ENCODE measurements at regions not wholly inside any gene's neighbourhood (a gene's known extent, or its start where the extent isn't known, plus 50 kb on each side); places are given as distances from the start of the nearest gene placed in this dataset.

- no peak overlapping the region for H3K27ac ChIP-seq
- TF ChIP-seq CTCF (conservative IDR thresholded peaks at IDR 0.05): no peak
Observed at GRCh38 chr20:6416371-6416770, 293.5 kb upstream of the FERMT1 start.

- no peak for TF ChIP-seq CTCF (conservative IDR thresholded peaks at IDR 0.05)
- H3K27ac ChIP-seq: no peak overlapping the region
Observed at GRCh38 chr20:6411651-6412050, 288.8 kb upstream of the FERMT1 start.

- no peak for TF ChIP-seq CTCF (conservative IDR thresholded peaks at IDR 0.05)
- H3K27ac ChIP-seq: no peak overlapping the region
Observed at GRCh38 chr20:6410721-6411120, 287.9 kb upstream of the FERMT1 start.

- H3K27ac ChIP-seq: no peak overlapping the region
- no peak for TF ChIP-seq CTCF (conservative IDR thresholded peaks at IDR 0.05)
Observed at GRCh38 chr20:6407163-6407562, 284.3 kb upstream of the FERMT1 start.

GRCh38 chr20:6401893-6402557 lies 279.2 kb upstream of the FERMT1 start:
- no peak for TF ChIP-seq CTCF (conservative IDR thresholded peaks at IDR 0.05)
- H3K27ac ChIP-seq: no peak overlapping the region

GRCh38 chr20:6397115-6397514 lies 274.3 kb upstream of the FERMT1 start:
- TF ChIP-seq CTCF (conservative IDR thresholded peaks at IDR 0.05): no peak
- H3K27ac ChIP-seq: no peak overlapping the region

GRCh38 chr20:6395695-6396094 lies 272.9 kb upstream of the FERMT1 start:
- no peak overlapping the region for H3K27ac ChIP-seq
- TF ChIP-seq CTCF (conservative IDR thresholded peaks at IDR 0.05): no peak
